Karpas-422 (cell line): ENCODE measurements at regions not wholly inside any gene's neighbourhood (a gene's known extent, or its start where the extent isn't known, plus 50 kb on each side); places are given as distances from the start of the nearest gene placed in this dataset.

Source experiments
- DNase-seq: peaks from one replicate; pipeline ENCODE4 v3.0.0-alpha.2; 2015
- H2AFZ ChIP-seq: fragments of 200-600 bp; sonication (generic); 2 replicates; pipeline ENCODE4 v1.6.1; 2014; ENCODE audit warnings: antibody characterized with exemption, low read length, mixed read lengths
- H3K27ac ChIP-seq: fragments of 200-600 bp; sonication (generic); 2 replicates; pipeline ENCODE4 v1.5.1; 2014; ENCODE audit warnings: mild to moderate bottlenecking, low read length, moderate library complexity
- H3K27me3 ChIP-seq: fragments of 200-600 bp; sonication (generic); 2 replicates; pipeline ENCODE4 v1.6.1; 2014; ENCODE audit warnings: low read length, mixed read lengths
- H3K36me3 ChIP-seq: fragments of 200-600 bp; sonication (generic); 2 replicates; pipeline ENCODE4 v1.6.1; 2014; ENCODE audit warnings: low read length, mixed read lengths; ENCODE audit not compliant: insufficient read depth
- H3K4me1 ChIP-seq: fragments of 200-600 bp; sonication (generic); 2 replicates; pipeline ENCODE4 v1.6.1; 2014; ENCODE audit warnings: mild to moderate bottlenecking, low read length, mixed read lengths
- H3K4me2 ChIP-seq: fragments of 200-600 bp; sonication (generic); 2 replicates; pipeline ENCODE4 v1.6.1; 2014; ENCODE audit warnings: low read length, low read depth, mild to moderate bottlenecking; ENCODE audit not compliant: poor library complexity, severe bottlenecking
- H3K4me3 ChIP-seq: fragments of 200-600 bp; sonication (generic); 2 replicates; pipeline ENCODE4 v1.5.1; 2014; ENCODE audit warnings: mild to moderate bottlenecking, antibody characterized with exemption, low read length, mixed read lengths
- H3K79me2 ChIP-seq: fragments of 200-600 bp; sonication (generic); 2 replicates; pipeline ENCODE4 v1.6.1; 2014; ENCODE audit warnings: mild to moderate bottlenecking, low read length, mixed read lengths
- H3K9ac ChIP-seq: fragments of 200-600 bp; sonication (generic); 2 replicates; pipeline ENCODE4 v1.6.0; 2014; ENCODE audit warnings: low read length
- H3K9me2 ChIP-seq: fragments of 200-600 bp; sonication (generic), shearing (Covaris generic); replicated peaks from 2 replicates; pipeline ENCODE4 v1.6.0; 2014; ENCODE audit warnings: mild to moderate bottlenecking, low read length, moderate library complexity; ENCODE audit not compliant: insufficient read depth
- H3K9me3 ChIP-seq: fragments of 300-700, 200-600 bp; sonication (generic); 2 replicates; pipeline ENCODE4 v1.6.1; 2014; ENCODE audit warnings: low read length, mixed read lengths
- H4K20me1 ChIP-seq: fragments of 200-600 bp; sonication (generic); 2 replicates; pipeline ENCODE4 v1.6.1; 2014; ENCODE audit warnings: mild to moderate bottlenecking, antibody characterized with exemption, low read length, low read depth; ENCODE audit not compliant: insufficient read depth

DNA sequence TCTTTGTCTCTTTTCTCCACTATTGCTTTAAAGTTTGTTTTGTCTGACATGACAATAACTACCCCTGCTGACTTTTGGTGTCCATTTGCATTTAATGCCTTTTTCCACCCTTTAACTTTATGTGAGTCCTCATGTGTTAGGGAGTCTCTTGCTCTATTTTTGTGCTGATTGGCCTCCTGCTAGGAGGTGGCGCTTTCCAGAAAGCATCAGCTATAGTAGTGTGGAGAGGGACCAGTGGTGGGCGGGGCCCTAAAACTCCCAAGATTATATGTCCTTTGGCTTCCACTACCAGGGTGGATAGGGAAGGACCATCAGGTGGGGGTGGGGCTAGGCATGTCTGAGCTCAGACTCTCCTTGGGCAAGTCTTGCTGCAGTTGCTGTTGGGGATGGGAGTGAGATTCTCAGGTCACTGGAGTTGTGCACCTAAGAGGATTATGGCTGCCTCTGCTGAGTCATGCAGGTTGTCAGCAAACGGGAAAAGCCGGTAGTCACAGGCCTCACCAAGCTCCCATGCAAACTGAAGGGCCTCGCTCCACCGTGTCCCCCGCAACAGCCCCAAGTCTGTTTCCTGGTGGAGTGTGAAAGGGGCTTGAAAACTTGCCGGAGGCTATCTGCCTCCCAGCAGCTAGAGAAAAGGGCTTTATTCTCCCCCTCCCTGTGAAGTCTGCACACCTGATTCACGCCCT lies 156.3 kb downstream of the CPEB2 start:
- no peaks in the 10 kb centered on the region for H4K20me1 ChIP-seq
- no peak overlapping the region for H3K4me2 ChIP-seq
- H3K4me3 ChIP-seq = no peak overlapping the region
- no peaks in the 10 kb centered on the region for H3K36me3 ChIP-seq
- H3K27me3 ChIP-seq = no peaks in the 10 kb centered on the region
- H3K79me2 ChIP-seq = no peaks in the 10 kb centered on the region
- H3K9ac ChIP-seq = no peak overlapping the region
- no peak for DNase-seq
- no peaks in the 10 kb centered on the region for H3K4me1 ChIP-seq
- H3K27ac ChIP-seq = no peak overlapping the region
- no peaks in the 10 kb centered on the region for H3K9me2 ChIP-seq
- no peak overlapping the region for H2AFZ ChIP-seq
- no peaks in the 10 kb centered on the region for H3K9me3 ChIP-seq

- no peak overlapping the region for H3K4me2 ChIP-seq
- no peaks in the 10 kb centered on the region for H3K27me3 ChIP-seq
- no peak for DNase-seq
- no peak overlapping the region for H3K9ac ChIP-seq
- no peaks in the 10 kb centered on the region for H3K9me3 ChIP-seq
- no peaks in the 10 kb centered on the region for H4K20me1 ChIP-seq
- H3K4me3 ChIP-seq = no peak overlapping the region
- no peaks in the 10 kb centered on the region for H3K36me3 ChIP-seq
- H3K9me2 ChIP-seq = no peaks in the 10 kb centered on the region
- no peak overlapping the region for H3K27ac ChIP-seq
- no peak overlapping the region for H2AFZ ChIP-seq
- no peaks in the 10 kb centered on the region for H3K4me1 ChIP-seq
- no peaks in the 10 kb centered on the region for H3K79me2 ChIP-seq
Observed at GRCh38 chr4:15159477-15160019, 157.3 kb downstream of the CPEB2 start.

DNA sequence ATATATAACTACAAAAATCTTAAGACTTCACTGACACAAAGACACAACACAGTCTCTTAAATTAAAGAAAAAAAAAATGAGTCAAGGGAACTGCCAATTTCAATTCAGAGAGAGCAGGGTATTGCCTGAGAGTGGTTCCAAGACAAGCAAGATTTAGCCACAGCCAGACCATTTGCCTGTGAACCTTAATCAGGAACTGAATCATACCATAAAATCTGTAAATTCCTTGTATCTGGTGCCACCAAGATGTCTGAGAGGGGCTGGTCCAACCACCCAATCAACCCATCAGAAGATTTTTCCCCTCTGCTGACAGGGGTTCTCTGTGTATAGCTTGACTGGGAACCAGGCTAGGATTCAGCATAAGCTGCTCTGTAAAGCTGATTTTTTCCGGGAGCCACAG lies 159.2 kb downstream of the CPEB2 start:
- H3K27ac ChIP-seq = no peak overlapping the region
- no peaks in the 10 kb centered on the region for H3K9me3 ChIP-seq
- no peak overlapping the region for H3K4me2 ChIP-seq
- H3K27me3 ChIP-seq = no peaks in the 10 kb centered on the region
- no peak overlapping the region for H2AFZ ChIP-seq
- no peak for DNase-seq
- no peaks in the 10 kb centered on the region for H4K20me1 ChIP-seq
- no peaks in the 10 kb centered on the region for H3K36me3 ChIP-seq
- H3K4me1 ChIP-seq = no peaks in the 10 kb centered on the region
- H3K79me2 ChIP-seq = no peaks in the 10 kb centered on the region
- no peak overlapping the region for H3K9ac ChIP-seq
- H3K4me3 ChIP-seq = no peak overlapping the region
- no peaks in the 10 kb centered on the region for H3K9me2 ChIP-seq

DNA sequence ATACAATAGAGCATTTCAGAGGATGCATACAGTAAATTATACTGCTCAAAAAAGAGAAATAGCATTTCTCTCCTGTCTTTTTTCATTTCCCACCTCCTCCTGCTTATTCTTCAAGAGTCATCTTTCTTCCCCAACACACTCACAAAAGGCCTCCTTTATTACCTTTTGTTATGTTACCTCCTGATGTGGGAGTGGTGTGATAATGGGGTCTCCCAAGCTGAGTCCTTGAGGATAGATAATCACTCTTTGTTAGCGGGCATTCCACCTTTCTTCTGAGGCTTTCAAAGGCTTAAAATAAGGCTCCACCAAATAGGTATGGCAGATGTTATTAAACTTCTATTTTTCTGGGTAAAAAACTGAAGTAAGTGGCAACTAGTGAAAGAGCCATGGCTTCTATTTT lies 159.8 kb downstream of the CPEB2 start:
- Histone ChIP-seq H3K9me3 (no peaks in the 10 kb centered on the region), H3K4me2 (no peak overlapping the region), H3K27ac (no peak overlapping the region), H4K20me1 (no peaks in the 10 kb centered on the region), H3K36me3 (no peaks in the 10 kb centered on the region), H2AFZ (no peak overlapping the region), H3K79me2 (no peaks in the 10 kb centered on the region), H3K4me1 (no peaks in the 10 kb centered on the region), H3K9me2 (no peaks in the 10 kb centered on the region), H3K27me3 (no peaks in the 10 kb centered on the region), H3K9ac (no peak overlapping the region), H3K4me3 (no peak overlapping the region)
- no peak for DNase-seq

DNA sequence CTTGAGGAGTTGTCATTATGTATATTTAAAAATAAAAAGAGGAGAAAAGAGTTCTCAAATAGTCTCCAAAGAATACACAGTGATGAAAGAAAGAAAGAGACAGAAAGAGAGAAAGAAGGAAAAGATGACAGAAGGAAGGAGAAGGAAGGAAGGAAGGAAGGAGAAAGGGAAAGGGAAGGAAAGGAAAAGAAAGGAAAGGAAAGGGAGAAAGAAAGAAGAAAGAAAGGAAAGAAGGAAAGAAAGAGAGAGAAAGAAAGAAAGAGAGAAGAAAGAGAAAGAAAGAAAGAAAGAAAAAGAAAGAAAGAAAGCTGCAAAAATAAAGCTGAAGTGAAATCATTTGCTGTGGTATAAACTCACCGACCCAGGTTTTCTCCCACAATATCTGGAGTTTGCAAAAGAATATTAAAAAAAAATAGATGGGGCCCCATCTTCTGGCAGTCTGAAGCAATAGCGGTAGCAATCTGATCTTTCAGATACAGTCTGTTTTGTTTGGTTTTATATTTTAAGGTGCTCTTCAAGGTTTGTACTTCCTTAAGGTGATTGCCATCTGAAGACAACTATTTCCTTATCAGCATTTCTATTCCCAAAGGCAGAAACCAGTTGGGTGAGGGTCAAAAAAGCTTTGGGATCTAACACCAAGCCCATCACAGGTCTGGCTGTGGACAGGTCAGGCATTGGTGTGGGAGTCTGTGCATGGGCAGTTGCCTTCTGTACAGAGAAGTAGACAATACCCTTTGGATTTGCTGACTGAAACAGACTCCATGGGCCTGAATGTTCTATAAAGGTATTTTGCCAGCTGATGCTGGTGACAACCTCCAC lies 160.4 kb downstream of the CPEB2 start:
- no peaks in the 10 kb centered on the region for H3K27me3 ChIP-seq
- no peak overlapping the region for H3K4me2 ChIP-seq
- H2AFZ ChIP-seq = no peak overlapping the region
- H3K9me3 ChIP-seq = no peaks in the 10 kb centered on the region
- H3K4me3 ChIP-seq = no peak overlapping the region
- H3K9me2 ChIP-seq = no peaks in the 10 kb centered on the region
- no peaks in the 10 kb centered on the region for H3K4me1 ChIP-seq
- DNase-seq = peak; percentile 60
- H3K36me3 ChIP-seq = no peaks in the 10 kb centered on the region
- no peaks in the 10 kb centered on the region for H3K79me2 ChIP-seq
- no peak overlapping the region for H3K27ac ChIP-seq
- H3K9ac ChIP-seq = no peak overlapping the region
- no peaks in the 10 kb centered on the region for H4K20me1 ChIP-seq

DNA sequence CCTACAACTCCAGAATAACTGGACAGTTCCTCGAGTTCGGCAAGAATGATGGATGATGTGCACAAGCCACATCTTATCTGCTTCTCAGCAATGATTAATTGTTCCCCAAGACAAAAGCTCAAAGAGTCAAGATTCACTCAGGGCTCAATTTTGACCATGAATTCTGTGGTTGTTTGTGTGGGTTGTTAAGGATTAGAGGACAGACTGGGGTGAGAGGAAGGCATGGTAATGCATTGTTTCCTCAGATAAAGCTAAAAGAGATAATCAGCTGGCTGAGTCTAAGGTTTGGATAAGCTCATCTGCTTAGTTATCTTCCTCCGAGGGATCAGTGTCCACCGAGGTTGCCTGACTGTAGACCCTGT lies 161.0 kb downstream of the CPEB2 start:
- Histone ChIP-seq H3K36me3 (no peaks in the 10 kb centered on the region), H3K27ac (no peak overlapping the region), H4K20me1 (no peaks in the 10 kb centered on the region), H3K9me2 (no peaks in the 10 kb centered on the region), H3K9me3 (no peaks in the 10 kb centered on the region), H3K9ac (no peak overlapping the region), H3K27me3 (no peaks in the 10 kb centered on the region), H3K4me3 (no peak overlapping the region), H3K4me1 (no peaks in the 10 kb centered on the region), H3K4me2 (no peak overlapping the region), H2AFZ (no peak overlapping the region), H3K79me2 (no peaks in the 10 kb centered on the region)
- DNase-seq = no peak

GRCh38 chr4:15164571-15164970 lies 162.3 kb downstream of the CPEB2 start:
- H4K20me1 ChIP-seq = no peaks in the 10 kb centered on the region
- no peaks in the 10 kb centered on the region for H3K36me3 ChIP-seq
- H3K9ac ChIP-seq = no peak overlapping the region
- H3K27ac ChIP-seq = no peak overlapping the region
- no peak for DNase-seq
- H3K9me3 ChIP-seq = no peaks in the 10 kb centered on the region
- no peaks in the 10 kb centered on the region for H3K79me2 ChIP-seq
- no peak overlapping the region for H2AFZ ChIP-seq
- H3K27me3 ChIP-seq = no peaks in the 10 kb centered on the region
- no peaks in the 10 kb centered on the region for H3K9me2 ChIP-seq
- H3K4me3 ChIP-seq = no peak overlapping the region
- no peaks in the 10 kb centered on the region for H3K4me1 ChIP-seq
- no peak overlapping the region for H3K4me2 ChIP-seq

DNA sequence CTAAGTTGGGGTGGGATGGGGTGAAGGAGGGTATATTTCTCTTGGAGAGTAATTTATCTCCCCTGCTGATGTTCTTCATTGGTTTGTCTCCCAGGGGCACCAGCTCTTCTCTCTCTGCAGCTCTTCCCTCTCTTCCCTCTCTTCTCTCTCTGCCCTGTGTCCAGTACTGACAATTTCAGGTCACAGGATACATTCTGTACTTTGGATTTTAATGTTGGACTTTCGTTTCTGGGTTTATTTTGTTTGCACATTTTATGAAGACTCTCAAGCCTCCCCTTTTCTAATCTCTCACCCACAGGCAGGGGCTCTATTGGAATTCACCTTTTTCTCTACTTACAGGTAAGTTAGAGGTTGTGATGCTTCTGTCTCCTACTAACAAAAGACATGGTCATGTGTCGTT lies 165.5 kb downstream of the CPEB2 start:
- Histone ChIP-seq H3K27ac (no peak overlapping the region), H3K9me3 (no peaks in the 10 kb centered on the region), H3K4me2 (no peak overlapping the region), H3K4me1 (no peaks in the 10 kb centered on the region), H3K4me3 (no peak overlapping the region), H3K27me3 (no peaks in the 10 kb centered on the region), H4K20me1 (no peaks in the 10 kb centered on the region), H3K36me3 (no peaks in the 10 kb centered on the region), H3K9ac (no peak overlapping the region), H2AFZ (no peak overlapping the region), H3K79me2 (no peaks in the 10 kb centered on the region), H3K9me2 (no peaks in the 10 kb centered on the region)
- DNase-seq = no peak
